GM19328 (cell line): ENCODE measurements at regions not wholly inside any gene's neighbourhood (a gene's known extent, or its start where the extent isn't known, plus 50 kb on each side); places are given as distances from the start of the nearest gene placed in this dataset.
"Not testable (repeated sequence)": the region's sequence is repeated elsewhere in the genome, so short reads cannot be mapped to it uniquely, and the experiment has no call there.

Experiments used
- ATAC-seq: cut with Tn5 transposase; IDR thresholded peaks from one replicate; pipeline ENCODE4 v1.9.1; 2021; ENCODE audit warnings: mild to moderate bottlenecking, moderate library complexity; ENCODE audit not compliant: unreplicated experiment

DNA sequence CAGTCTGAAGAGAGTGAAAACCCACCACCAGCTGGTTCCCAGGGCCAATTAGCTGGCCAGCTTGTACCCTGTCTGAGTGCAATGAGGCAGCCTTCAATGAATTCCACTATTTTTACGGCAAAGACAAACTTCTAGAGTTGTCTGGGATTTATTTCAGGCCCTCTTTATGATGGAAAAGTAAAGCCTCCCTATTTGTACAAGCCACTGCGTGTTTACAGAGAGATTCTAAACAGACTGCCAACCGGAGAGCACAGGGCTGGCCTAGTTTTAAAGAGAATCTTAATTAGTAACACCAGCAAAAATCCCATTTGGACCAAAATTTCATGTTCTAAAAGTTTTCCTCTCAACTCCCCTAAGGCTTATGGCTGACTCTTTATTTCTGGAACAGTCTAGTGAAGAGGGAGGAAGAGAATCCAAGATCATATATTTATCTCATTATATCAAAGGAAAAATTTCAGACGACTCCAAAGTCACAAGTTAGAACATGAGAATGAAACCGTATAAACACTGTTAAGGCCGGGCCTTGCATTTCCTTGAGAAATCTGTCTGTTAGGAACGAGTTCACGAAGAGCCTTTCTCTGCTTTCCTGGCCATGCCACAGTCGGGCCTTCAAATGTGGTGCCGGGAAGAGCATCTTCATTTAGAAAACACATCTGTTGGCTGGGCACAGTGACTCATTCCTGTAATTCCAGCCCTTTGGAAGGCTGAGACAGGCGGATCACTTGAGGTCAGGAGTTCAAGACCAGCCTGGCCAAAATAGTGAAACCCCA is 724.6 kb upstream of the NRP1 start:
- no peak for ATAC-seq

DNA sequence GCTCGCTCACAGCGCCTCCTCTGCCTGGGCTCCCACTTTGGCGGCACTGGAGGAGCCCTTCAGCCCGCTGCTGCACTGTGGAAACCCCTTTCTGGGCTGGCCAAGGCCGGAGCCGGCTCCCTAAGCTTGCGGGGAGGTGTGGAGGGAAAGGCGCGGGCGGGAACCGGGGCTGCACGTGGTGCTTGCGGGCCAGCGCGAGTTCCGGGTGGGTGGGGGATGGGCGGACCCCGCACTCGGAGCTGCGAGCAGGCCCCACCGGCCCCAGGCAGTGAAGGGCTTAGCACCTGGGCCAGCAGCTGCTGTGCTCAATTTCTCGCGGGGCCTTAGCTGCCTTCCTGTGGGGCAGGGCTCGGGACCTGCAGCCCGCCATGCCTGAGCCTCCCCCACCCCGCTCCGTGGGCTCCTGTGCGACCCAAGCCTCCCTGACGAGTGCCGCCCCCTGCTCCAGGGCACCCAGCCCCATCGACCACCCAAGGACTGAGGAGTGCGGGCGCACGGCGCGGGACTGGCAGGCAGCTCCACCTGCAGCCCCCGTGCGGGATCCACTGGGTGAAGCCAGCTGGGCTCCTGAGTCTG is 721.0 kb upstream of the NRP1 start:
- ATAC-seq, result not testable (repeated sequence)

DNA sequence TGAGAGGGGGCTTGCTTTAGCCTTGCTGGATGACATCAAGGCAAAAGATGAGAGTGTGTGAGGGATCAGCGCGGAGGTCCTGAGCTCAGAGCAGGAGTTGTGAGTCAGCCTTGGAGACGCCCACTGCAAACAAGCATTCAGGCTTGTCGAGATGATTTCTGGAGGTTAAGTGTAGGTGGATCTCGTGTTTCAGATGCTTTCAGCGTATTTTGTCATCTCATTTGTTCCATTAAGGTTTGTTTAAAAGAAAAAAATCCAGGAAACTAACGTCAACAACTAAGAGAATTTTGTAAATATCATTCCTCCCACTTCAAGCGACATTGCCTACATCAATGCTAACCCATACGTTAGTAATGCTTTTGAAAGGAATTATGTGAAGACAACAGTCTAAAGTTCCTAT is 715.4 kb upstream of the NRP1 start:
- ATAC-seq, result no peak

DNA sequence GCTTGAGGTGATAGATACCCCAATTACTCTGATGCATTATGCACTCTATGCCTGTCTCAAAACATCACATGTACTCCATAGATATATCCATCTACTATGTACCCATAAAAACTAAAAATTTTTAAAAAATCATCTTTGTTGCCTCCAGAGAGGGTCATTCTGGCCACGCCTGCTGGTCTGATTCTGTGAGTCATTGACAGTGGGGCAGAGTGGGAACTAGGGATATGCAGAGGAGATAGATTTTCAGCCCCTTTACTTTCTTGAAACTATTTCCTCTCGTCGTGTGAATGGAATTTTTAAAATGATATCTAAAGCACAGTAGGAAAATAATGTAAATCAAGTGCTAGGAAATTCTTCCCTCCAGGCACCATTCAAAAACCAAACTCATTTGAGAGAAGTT is 715.0 kb upstream of the NRP1 start:
- ATAC-seq, result no peak

DNA sequence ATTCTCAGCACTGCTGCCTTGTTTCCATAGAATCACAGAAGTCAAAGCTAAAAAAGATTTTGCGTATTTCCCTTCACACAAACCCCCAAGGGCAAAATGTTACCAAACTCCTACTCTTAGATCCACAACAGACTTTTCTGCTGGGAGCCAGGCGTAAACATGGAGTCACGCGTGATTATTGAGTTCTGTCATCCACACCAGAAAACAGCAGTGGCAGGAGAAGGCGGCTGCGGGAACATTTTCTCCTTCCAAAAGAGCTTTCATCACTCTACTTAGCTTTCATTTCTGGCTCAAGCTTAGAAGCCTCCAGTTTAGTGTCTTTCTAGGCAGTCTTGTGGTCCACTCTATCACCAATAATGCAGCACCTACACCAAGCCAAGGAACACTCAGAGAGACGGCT is 712.9 kb upstream of the NRP1 start:
- no peak for ATAC-seq

DNA sequence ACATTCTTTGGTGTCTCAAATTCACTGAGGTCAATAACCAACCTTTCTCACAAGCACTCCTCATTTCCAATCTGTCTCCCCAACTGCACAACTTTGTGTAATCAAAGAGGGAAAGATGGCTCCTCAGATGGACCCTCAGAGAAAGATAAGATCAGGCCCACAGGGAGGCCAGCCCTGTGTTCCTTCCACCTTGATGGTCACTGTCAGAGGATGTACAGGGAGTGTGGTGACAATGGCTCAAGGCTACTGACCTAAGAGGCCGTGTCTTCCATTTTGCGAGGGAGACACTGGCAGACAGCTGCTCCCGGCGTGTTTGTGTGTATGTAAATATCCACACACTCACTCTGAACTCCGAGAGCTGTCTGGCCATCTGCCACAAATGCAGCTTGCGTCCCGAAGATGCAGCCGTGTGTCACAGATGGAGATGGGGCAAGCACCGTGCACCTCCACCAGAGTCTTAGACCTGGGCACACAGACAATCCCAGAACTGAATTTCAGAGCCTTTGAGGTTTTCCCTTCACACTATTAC is 712.1 kb upstream of the NRP1 start:
- no peak for ATAC-seq

DNA sequence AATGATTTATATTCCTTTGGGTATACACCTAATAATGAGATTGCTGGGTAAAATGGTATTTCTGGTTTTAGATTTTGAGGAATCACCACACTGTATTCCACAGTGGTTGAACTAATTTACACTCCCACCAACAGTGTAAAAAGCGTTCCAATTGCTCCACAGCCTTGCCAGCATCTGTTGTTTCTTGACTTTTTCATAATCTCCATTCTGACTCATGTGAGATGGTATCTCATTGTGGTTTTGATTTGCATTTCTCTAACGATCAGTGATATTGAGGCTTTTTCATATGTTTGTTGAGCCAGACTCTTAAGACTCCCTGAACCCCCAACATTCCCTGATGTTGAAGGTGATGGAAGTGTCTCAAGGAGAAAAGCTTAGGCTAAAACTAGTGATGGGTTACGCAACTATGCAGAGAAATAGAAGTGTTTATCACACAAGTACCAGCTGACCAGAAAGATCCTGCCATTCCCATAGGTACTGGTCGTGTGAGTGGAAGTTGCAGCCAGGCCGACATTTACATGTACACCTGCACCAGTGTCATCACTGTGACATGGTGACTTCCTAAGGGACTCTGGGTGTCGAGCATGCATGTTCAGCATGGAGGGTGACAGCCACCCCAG is 711.2 kb upstream of the NRP1 start:
- ATAC-seq, result no peak

DNA sequence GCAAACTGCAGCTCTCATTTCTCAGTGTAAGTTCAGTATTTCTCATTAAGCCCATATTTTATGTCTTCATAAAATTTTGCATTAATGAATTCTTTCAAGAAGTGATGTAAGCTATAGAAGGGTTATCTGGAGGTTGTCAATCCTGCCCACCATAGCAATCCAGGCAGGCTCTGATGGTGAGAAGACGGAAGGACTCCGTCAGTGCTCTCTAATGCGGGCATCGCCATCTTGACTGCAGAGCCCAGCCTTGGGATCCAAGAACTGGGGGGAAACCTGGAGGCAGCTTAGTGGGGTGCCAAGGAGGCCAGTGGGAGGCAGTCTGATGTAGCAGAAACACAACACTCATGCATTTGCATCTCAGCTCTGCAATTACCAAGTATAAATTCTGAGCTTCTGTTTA is 707.4 kb upstream of the NRP1 start:
- ATAC-seq, result no peak

DNA sequence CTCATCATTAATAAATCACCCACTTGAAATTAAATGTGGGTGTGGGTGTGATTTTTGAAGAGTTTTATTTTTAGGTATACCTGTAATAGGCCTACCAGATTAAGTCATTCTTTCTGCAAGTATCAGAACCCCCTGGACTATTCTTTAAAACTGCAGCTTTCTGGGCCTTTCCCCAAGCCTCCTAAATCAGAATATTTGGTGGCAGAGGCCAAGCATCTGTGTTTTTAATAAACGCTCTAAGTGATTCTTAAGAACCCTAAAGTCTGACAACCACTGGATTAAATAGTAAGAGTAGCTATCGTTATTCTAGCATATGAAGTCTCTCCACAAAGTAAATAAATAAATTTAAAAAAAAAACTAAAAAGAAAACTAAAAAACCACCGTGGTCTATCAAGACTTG is 703.0 kb upstream of the NRP1 start:
- ATAC-seq, result no peak

DNA sequence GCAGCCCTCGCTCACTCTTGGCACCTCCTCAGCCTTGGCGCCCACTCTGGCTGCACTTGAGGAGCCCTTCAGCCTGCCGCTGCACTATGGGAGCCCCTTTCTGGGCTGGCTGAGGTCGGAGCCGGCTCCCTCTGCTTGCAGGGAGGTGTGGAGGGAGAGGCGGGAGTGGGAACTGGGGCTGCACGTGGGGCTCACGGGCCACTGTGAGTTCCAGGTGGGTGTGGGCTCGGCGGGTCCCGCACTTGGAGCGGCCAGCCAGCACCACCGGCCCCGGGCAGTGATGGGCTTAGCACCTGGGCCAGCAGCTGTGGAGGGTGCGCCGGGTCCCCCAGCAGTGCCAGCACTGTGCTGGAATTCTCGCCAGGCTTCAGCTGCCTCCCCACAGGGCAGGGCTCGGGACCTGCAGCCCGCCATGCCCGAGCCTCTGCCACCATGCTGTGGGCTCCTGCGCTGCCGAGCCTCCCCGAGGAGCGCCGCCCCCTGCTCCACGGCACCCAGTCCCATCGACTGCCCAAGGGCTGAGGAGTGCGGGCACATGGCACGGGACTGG is 700.8 kb upstream of the NRP1 start:
- ATAC-seq, result not testable (repeated sequence)

DNA sequence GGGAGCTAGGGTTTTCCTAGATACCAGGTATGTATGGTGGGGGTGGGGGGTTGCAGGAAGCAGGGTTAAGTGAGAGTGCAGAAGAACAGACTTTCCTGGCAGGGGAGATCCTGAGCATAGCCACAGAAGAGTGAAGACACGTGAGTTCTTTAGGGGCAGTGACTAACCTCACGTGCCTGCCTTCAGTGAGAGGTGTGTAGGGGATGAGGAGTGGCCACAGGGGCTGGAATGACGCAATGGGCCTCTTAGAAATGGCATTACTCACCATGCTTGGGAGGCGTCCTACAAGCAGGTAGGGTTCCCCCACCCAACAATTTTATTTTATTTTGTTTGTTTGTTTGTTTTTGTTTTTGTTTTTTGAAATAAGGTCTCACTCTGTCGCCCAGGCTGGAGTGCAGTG is 698.6 kb upstream of the NRP1 start:
- ATAC-seq, result no peak

DNA sequence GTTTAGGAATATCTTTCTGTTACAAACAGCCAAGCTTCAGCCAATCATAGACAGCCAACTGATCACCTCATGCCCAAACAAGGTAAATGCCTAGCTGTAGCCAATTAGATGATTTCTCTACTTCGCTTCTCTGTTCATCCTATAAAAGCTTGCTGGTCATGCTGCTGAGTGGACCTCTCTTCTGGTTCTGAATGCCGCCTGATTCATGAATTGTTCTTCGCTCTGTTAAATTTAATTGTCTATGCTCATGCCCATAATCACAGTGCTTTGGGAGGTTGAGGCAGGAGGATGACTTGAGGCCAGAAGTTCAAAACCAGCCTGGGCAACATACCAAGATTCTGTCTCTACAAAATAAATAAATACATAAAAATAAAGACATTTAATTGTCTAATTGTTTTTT is 698.1 kb upstream of the NRP1 start:
- no peak for ATAC-seq

DNA sequence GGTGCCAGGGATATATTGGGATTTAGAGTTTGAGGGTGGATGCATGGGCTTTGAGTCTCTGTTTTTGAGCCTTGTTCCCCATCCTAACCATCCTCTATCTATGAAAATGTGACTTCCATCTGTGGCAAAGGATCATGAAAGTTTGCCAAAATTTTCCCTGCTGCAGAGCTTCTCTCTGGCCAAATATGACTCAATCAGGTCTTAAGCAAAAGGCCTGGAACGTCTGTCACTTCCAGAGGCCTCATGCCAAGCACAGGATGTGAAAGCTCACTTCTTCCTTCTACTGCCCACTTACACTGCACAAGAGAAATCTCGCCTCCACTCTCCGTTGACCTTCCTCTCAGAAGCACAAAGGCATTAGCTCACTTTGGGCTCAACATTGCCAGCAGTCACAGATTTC is 696.9 kb upstream of the NRP1 start:
- no peak for ATAC-seq

DNA sequence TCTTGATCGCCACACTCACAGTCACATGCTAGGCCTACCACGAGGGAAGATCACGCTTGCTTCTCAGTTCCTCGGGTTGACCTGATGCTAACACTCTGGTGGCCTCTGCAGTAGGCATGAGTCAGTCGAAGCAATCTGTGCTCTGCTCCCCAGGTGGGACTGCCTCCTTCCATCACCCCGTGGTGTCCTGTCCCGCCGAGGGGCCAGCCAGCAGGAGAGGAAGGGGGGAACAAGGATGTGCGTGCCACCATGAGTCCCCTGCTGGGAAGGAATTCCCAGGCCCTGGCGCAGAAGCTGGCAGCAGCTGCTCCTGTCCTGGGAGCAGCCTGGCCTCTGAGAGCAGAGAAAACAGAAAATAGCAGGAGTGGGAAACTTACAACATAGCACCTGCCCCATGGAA is 695.0 kb upstream of the NRP1 start:
- no peak for ATAC-seq

DNA sequence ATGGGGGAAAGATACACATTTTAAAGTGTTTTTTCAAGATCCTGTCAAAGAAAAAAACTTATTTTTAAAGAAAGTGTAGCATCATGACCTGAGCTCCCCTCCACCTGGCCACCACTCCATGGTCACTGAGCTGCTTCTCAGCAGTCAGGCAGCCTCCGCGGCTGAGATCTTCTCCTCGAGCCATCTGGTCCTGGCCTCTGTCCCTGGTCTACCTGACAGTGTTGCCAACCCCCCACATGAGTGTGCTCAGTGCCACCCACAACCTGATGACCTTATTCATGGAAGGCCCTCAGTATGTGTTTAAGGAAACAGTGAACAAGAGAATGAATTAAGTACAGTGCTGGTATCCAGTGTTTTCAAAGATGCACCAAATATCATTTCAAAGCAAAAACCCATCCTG is 694.5 kb upstream of the NRP1 start:
- ATAC-seq, result no peak

DNA sequence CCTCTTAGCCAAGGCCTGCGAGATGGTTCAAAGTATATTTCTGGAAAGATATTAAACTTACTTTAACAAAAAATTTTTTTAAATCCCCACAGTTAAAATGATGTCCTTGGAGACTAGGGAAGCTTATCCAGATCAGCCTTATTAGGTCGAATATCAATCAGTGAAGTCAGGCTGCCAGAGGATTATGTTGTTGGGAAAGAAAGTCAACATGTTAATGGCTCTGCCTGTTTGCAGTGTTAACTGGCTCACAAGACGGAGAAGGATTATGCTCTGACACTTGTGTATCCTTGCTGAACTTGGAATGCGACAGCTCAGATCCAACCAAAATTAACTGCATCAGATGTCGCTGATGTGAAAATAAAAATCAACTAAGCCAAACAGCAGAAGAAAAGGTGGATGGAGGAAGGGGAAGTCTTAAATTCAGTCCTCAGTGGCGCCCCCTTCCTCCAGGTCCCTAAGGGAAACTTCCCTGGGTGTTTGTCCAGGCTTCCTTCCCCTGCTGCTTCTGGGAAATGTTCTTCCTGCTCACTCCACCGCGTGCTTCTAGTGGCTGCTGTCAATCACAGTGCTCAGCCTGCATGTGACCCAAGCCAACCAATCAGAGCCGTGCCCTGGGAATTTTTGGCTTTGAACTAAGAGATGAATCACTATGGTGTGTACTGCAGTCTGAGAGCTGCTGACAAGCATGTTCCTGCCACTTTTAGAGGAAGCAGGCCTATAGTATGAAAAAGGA is 690.4 kb upstream of the NRP1 start:
- ATAC-seq, result no peak

DNA sequence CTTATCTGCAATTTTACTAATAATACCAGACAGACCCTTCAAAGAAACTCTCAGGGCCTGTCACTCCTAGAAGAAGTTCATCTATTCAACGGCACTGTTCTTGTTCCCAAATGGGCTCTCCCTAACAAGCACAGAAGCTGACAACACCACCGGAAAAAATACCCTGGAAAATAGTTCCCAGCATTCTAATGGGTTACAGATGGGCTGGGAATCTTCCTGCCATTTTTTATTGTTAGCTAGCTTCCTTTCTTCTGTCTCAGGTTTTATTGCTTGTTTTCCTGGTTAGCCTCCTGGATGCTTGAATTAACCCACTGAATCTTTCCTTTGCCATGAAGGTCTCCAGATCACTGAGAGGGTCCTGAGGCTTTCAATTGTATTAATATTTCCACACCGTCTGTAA is 689.8 kb upstream of the NRP1 start:
- no peak for ATAC-seq

DNA sequence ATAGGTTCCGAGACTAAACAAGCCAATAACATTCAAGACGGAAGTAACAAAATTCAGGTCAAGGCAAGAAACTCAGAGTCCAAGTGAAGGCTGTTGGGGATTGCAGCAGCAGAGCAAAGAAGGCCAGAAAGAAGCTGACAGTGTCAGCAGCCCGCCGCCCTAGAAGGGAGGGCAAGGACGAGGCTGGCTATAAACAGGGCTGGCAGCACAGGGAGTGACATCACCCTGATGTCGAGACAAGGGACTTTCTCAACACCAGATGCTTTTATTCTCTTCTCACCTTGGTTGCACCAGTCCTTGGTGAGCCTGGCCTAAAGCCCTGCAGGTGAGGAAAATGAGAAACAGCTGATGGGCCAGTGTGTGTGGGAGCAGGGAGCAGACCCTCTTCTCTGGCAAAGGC is 687.7 kb upstream of the NRP1 start:
- ATAC-seq, result no peak

DNA sequence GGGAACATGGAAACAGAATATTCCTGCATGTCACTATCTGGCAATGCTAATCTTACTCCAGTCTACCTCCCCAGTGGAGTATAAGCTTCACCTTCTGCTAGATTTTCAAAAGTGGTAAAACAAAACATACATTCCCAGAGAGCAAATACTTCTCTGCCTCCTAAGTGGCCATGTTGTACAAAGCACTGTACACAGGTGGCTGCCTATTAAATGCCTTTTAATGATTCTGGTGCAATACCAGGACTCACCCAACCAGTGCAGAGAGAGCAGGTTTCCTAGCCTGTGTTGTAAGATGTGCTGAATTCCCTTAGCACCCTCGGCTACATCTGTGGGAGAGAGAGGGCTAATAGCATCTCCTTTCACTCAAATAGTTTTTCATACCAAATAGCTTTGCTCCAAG is 684.3 kb upstream of the NRP1 start:
- no peak for ATAC-seq

DNA sequence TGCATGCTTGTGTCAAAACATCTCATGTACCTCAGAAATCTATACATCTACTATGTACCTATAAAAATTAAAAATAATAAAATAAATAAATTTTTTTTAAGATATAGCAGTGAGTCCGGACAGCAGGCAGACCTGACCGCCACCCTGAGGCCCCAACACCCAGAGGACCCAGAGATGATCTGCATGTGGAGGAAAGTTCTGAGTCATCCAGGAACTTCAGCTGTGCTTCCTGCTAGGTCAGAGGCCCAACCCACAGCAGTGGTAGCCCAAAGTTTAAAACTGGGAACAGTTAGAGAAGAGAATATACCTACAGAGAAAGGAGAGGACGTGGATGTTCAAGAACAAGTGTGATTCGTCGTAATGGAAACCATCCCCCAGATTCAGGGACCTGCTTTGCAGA is 683.7 kb upstream of the NRP1 start:
- ATAC-seq, result no peak

DNA sequence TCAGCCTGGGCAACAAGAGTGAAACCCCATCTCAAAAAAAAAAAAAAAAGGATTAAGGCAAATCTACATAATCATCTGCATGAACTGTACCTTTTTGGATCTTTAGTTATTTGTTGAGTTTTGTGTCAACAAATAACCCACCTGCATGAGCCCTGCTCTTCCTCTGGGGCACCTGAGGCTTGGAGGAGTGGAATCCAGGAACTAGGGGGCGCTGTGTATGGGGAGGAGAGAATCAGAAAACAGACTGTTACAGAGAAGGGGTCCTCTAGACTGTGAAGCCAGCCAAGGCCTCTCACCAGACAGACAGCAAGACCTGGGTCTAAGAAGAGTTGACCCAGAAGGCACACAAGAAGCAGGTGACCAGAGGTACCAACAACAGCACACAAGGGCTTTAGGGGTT is 682.8 kb upstream of the NRP1 start:
- ATAC-seq, result no peak
